ENCODE measurements at regions not wholly inside any gene's neighbourhood (a gene's known extent, or its start where the extent isn't known, plus 50 kb on each side); places are given as distances from the start of the nearest gene placed in this dataset.

GRCh38 chr7:18126281-18126680 is 98.6 kb upstream of the PRPS1L1 start:
- H3K4me1 ChIP-seq = no peaks in the 10 kb centered on the region
- no peaks in the 10 kb centered on the region for H3K36me3 ChIP-seq (ENCODE audit: insufficient read depth in 1 of 2, low read depth in 1 of 2)
- H3K27ac ChIP-seq = no peak overlapping the region
- H3K4me3 ChIP-seq = no peak overlapping the region
- peaks cover 0 to 3% (median 2%) of the 10 kb centered on the region in 3 donors for H3K27me3 ChIP-seq (ENCODE audit: insufficient read depth in 3 of 3, low read length in 2 of 3)
- intact Hi-C loops (cut with DNase I) = no loop called here
- no peaks in the 10 kb centered on the region for H3K9me3 ChIP-seq
- TF ChIP-seq CTCF (IDR thresholded peaks at IDR 0.05) = no peak
- ATAC-seq = no peak
- DNase-seq = no peak
- 60 to 67% (median 62%) methylated on average over 2 of the region's 2 CpGs for WGBS, 3 donors

GRCh38 chr7:18128846-18129245 is 101.2 kb upstream of the PRPS1L1 start:
- no peak overlapping the region for H3K27ac ChIP-seq
- intact Hi-C loops (cut with DNase I) = no loop called here
- 40 to 42% (median 40%) methylated on average over 3 of the region's 3 CpGs for WGBS, 3 donors
- H3K4me1 ChIP-seq = no peaks in the 10 kb centered on the region
- DNase-seq = no peak
- H3K9me3 ChIP-seq = no peaks in the 10 kb centered on the region
- H3K27me3 ChIP-seq (ENCODE audit: insufficient read depth in 3 of 3, low read length in 2 of 3) = peaks cover 0 to 2% (median 0%) of the 10 kb centered on the region in 3 donors
- no peak overlapping the region for H3K4me3 ChIP-seq
- H3K36me3 ChIP-seq (ENCODE audit: insufficient read depth in 1 of 2, low read depth in 1 of 2) = no peaks in the 10 kb centered on the region
- no peak for ATAC-seq
- no peak for TF ChIP-seq CTCF (IDR thresholded peaks at IDR 0.05)

GRCh38 chr7:18132811-18133210 is 105.2 kb upstream of the PRPS1L1 start:
- no peak overlapping the region for H3K27ac ChIP-seq
- no peak overlapping the region for H3K4me3 ChIP-seq
- TF ChIP-seq CTCF (IDR thresholded peaks at IDR 0.05) = no peak
- no peaks in the 10 kb centered on the region for H3K4me1 ChIP-seq
- no peaks in the 10 kb centered on the region for H3K9me3 ChIP-seq
- DNase-seq = no peak
- no peaks in the 10 kb centered on the region for H3K36me3 ChIP-seq (ENCODE audit: insufficient read depth in 1 of 2, low read depth in 1 of 2)
- H3K27me3 ChIP-seq (ENCODE audit: insufficient read depth in 3 of 3, low read length in 2 of 3) = no peaks in the 10 kb centered on the region
- no peak for ATAC-seq
- intact Hi-C loops (cut with DNase I) = loop anchor here in 1 of 2 donors (1.0 kb wide), 1 partner anchor 20 kb away; no protein-coding TSS in a partner anchor

- no peaks in the 10 kb centered on the region for H3K36me3 ChIP-seq (ENCODE audit: insufficient read depth in 1 of 2, low read depth in 1 of 2)
- H3K27ac ChIP-seq = no peak overlapping the region
- H3K27me3 ChIP-seq (ENCODE audit: insufficient read depth in 3 of 3, low read length in 2 of 3) = no peaks in the 10 kb centered on the region
- no peaks in the 10 kb centered on the region for H3K4me1 ChIP-seq
- H3K4me3 ChIP-seq = no peak overlapping the region
- TF ChIP-seq CTCF (IDR thresholded peaks at IDR 0.05) = no peak
- intact Hi-C loops (cut with DNase I) = no loop called here
- ATAC-seq (no peak), DNase-seq (no peak)
- H3K9me3 ChIP-seq = no peaks in the 10 kb centered on the region
- 80 to 83% (median 81%) methylated on average over 3 of the region's 3 CpGs for WGBS, 3 donors
These were observed 106.3 kb upstream of the PRPS1L1 start for GRCh38 chr7:18133921-18134320.

- Histone ChIP-seq H3K4me3 (no peak overlapping the region), H3K9me3 (no peaks in the 10 kb centered on the region), H3K36me3 (ENCODE audit: insufficient read depth in 1 of 2, low read depth in 1 of 2) (no peaks in the 10 kb centered on the region), H3K27ac (no peak overlapping the region), H3K4me1 (no peaks in the 10 kb centered on the region), H3K27me3 (ENCODE audit: insufficient read depth in 3 of 3, low read length in 2 of 3) (no peaks in the 10 kb centered on the region)
- no peak for ATAC-seq
- intact Hi-C loops (cut with DNase I) = no loop called here
- DNase-seq = no peak
- TF ChIP-seq CTCF (IDR thresholded peaks at IDR 0.05) = no peak
These were observed 113.3 kb upstream of the PRPS1L1 start for GRCh38 chr7:18140943-18141342.

Measured in psoas muscle (tissue), 7 donors.